Glomerular visceral epithelial cell (primary cell): ENCODE measurements at regions not wholly inside any gene's neighbourhood (a gene's known extent, or its start where the extent isn't known, plus 50 kb on each side); places are given as distances from the start of the nearest gene placed in this dataset.

Experiments
- DNase-seq: peaks from one replicate; pipeline ENCODE4 v3.0.0-alpha.2; 2016; ENCODE audit errors: extremely low spot score

GRCh38 chr16:61596655-61597054, 439.6 kb downstream of the CDH8 start:
- DNase-seq: no peak

- DNase-seq: no peak
Measured at GRCh38 chr16:61595605-61596004, 440.6 kb downstream of the CDH8 start.

GRCh38 chr16:61590577-61590976, 445.7 kb downstream of the CDH8 start:
- no peak for DNase-seq

- DNase-seq: no peak
Measured at GRCh38 chr16:61587526-61587925, 448.7 kb downstream of the CDH8 start.

GRCh38 chr16:61581417-61582046, 454.7 kb downstream of the CDH8 start:
- DNase-seq: no peak

DNA sequence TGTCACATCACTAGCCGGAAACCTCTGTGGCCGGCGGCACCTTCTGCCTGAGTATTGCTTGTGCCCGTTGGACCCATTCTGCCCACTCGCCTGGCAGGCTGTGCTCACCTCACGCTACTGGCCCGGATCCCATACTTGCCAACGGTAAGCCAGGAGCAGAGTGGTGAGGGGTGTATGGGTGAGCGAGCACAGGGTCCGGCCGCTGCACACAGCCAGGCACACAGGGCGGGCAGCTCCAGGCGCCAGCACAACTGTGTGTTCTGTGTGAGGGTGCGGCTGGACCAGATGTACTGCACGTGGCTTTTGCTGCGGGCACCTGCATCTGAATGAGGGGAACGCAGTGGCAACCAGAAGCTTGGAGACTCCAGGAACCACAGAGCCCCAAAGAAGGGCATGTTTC, 455.7 kb downstream of the CDH8 start:
- no peak for DNase-seq

GRCh38 chr16:61579195-61579594, 457.0 kb downstream of the CDH8 start:
- DNase-seq: no peak

DNA sequence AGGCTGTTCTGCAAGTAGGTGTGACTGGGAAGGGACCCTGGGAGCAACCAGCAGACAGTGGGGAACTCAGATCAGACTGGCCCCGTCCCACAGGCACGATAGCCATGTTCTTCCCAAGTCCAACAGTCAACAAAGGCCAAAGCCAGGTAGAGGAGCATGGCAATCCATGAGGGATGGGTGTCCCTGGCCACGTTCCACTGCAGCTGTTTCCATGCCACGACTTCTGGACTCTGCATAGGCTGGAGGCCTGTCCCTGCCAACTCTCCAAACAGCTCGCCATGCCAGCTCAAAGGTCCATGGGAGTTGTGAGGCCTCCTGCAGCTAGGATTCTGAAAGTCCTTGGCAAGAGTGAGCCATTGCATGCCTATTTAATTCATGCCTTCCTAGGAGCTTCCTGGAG, 459.8 kb downstream of the CDH8 start:
- no peak for DNase-seq

GRCh38 chr16:61575617-61576016, 460.6 kb downstream of the CDH8 start:
- DNase-seq: no peak

- DNase-seq: no peak
Measured at GRCh38 chr16:61569028-61569427, 467.2 kb downstream of the CDH8 start.

DNA sequence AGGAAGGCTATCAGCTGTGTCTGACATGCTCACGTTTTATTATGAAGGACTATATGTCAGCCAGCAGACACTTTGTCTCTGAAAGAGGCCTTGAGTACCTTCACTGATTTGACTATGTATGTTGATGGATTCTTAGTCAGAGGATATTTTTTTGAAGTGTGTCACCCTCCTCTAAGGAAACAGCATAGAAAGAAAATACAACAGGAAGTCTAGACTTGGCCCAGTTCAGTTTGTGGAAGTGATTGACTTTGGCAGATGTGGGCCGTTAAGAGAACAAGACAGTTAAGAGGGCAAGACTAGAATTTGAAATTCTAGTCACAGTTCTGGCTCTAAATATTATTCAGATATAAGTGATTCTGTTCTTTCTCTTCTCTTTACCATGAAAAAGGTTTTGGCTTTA, 471.5 kb downstream of the CDH8 start:
- DNase-seq: no peak

DNA sequence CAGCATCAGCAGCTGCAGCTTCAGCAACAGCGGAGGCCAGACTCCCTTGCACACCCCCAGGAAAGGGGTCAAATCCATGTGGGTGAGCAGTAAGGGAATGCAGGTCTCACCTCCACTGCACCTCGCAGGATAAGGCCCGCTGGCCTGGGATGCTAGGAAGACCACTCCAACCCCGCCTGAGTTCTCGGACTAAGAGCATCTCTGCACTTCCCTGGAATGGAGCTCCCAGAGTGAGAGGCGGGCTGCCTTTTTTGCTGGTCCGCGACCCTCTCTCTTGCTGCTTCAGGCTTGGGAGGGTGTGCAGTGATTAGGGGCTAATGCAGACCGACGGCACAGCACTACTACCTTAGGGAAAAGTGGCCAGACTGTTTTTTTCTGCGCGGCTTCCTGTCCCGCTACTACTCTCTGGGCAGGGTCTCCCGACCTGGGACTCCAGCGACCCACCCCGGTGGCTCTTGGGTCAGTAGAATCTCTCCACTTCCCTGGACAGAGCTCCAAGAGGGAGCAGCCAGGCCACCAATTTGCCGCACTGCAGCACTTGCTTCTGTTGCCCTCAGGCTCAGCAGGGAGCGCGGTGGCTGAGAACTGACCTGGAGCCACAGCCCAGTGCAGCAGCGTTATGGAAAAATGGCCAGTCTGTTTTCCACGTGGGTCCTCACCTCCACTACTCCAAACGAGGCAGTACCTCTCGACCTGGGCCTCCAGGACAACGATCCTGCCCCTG, 480.4 kb downstream of the CDH8 start:
- DNase-seq: no peak

DNA sequence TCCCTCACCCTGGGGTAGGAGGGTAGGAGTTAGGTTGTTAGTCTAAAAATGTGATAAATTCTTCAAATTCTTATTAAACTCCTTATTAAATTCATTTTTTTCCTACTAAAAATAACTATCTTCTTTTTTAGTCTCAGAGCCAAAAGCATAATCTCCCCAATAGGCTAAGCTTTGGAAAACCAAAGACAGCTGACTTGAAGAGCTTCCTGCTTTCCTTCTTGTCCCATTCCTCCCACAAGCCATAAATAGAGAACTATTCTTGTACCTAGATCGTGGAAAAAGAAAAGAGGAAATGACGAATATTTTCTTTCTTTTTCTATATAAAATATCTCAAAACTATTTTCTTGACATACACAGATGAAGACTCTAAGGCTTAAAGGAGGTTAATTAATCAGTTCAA, 486.9 kb downstream of the CDH8 start:
- no peak for DNase-seq

DNA sequence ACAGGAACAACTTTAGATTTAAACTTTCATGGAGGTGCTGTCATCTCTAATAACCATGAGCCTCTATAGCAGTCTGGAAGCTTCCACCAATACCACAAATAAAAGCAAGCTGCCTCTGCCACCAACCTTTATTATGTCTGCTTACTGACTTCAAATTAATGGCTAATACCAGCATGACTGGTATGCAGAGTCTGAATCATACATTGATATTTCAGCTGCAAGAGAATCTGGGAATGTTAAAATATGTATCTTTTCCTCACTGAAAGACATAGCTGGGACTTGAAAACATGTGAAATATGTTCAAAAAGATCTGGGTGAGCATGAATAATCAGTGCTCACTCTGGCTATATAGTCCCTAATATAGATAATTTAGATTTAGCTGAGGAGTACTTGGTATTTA, 488.6 kb downstream of the CDH8 start:
- DNase-seq: no peak

- DNase-seq: no peak
Measured at GRCh38 chr16:61544165-61544564, 492.1 kb downstream of the CDH8 start.

DNA sequence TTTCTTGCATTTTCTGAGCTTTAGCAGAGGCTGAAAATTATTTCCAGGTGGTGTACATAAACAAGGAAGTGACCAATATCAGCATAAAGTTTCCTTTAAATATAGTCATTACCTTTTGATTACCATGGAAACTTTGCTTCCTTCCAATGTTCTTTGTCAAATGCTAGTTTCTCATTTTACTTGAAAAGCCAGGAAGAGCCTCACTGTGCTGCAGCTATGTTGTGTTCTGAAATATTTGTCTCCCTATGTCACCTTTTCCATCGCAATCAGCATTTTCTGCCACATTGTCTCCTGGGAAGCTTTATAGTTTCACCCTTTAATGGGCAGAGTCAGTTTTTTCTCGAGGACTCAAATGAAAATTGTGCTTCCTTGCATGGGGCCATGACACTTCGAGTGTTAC, 496.0 kb downstream of the CDH8 start:
- DNase-seq: no peak

DNA sequence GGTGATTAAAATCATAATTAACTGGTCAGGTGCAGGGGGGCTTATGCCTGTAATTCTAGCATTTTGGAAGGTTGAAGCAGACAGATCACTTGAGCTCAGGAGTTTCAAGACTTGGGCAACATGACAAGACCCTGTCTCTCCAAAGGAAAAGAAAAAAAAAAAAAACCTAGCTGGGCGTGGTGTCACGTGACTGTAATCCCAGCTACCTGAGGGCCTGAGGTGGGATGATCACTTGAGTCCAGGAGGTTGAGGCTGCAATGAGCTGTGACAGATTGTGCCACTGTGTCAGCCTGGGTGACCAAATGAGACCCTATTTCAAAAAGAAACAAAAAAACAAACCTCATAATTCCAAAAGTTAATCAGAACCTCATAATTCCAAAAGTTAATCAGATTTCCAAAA, 505.5 kb downstream of the CDH8 start:
- no peak for DNase-seq

DNA sequence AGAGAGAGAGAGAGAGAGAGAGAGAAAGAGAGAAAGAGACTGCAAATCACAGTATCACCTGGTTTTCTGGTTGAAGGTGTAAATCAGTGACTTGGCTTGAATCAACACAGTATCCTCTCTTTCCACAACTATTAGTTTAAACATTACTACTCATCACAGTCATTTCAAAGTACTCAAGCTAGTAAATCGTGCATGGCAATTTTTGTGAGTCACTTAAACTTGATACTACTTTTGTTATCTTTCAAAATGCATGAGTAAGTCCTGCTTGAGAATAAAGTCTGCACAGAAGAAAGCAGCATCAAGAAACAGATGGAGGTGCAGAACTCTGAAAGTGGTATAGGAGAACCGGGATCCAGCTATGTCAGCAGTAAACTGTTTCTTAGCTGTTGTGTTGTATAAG, 535.4 kb downstream of the CDH8 start:
- DNase-seq: no peak

DNA sequence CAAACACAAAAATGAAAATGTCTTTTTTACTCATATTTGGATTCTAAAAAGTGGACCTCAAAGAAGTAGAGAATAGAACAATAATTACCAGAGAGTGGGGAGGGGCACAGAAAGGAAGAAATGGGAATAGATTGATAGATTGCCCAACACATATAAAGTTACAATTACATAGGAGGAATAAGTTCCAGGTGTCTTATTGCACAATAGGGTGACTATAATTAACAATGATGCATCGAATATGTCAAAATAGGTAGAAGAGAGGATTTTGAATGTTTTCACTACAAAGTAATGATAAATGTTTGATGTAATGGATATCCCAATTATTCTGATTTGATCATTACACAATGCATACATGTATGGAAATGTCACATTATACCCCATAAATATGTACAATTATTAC, 556.0 kb downstream of the CDH8 start:
- DNase-seq: no peak

- DNase-seq: no peak
Measured at GRCh38 chr16:61471737-61472136, 564.5 kb downstream of the CDH8 start.

GRCh38 chr16:61471023-61471422, 565.2 kb downstream of the CDH8 start:
- no peak for DNase-seq

DNA sequence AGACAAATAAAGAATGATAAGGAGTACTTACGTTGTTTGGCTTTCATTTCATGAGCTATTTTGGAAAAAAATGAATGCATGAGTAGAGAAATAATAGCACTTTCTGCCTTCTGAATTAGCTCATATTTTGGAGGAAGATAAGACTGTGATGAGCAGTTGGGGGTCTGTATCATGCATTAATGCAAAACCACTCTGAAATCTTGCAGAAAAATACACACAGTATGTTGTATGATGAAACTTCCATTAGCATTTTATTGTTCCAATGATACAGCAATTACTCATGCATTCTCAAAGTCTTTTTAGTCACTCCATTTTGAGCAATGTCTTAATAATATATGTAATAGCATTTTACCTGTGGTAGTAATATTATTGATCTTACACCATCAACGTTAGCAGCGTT, 571.0 kb downstream of the CDH8 start:
- DNase-seq: no peak

- DNase-seq: no peak
Measured at GRCh38 chr16:61460020-61460419, 576.2 kb downstream of the CDH8 start.

DNA sequence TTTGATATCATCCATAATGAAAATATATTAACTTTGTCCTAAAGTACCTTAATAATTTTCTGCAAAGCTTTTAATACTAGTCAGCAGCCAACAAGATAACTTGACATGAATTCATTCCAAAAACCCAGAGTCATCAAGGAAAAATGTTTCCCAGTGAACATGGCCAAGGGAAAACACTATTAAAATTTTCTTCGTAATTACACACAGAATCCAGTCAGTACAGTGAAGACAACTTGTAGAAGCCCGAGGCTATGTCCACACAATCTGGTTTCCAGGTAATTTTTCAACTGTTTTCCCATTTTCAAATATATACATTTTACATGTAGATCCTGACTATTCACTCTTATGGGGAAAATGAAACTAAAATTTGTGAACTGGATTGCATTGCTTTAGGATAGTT, 600.9 kb downstream of the CDH8 start:
- no peak for DNase-seq
